HCT116 (cell line): ENCODE measurements at regions not wholly inside any gene's neighbourhood (a gene's known extent, or its start where the extent isn't known, plus 50 kb on each side); places are given as distances from the start of the nearest gene placed in this dataset.

ENCODE experiments used
- CTCF ChIP-seq, 3 experiments: fragments of 200-600 bp in 1 of 3; sonication (generic) in 1 of 3; IDR thresholded peaks in 2 of 3; conservative IDR thresholded peaks in 1 of 3; 2 replicates each; pipeline ENCODE4 v1.5.1; 2012 to 2017; ENCODE audit warnings: low read depth in 2 of 3, low read length in 2 of 3, antibody characterized with exemption in 1 of 3, borderline replicate concordance in 1 of 3, control low read depth in 1 of 3, mild to moderate bottlenecking in 1 of 3, mixed read lengths in 1 of 3, mixed run types in 1 of 3, moderate library complexity in 1 of 3; ENCODE audit not compliant: insufficient read depth in 1 of 3
- EZH2phosphoT487 ChIP-seq: fragments of 200-600 bp; IDR thresholded peaks from 2 replicates; pipeline ENCODE4 v1.6.1; 2018; ENCODE audit warnings: antibody characterized with exemption, borderline replicate concordance
- FOSL1 ChIP-seq: IDR thresholded peaks from 2 replicates; pipeline ENCODE4 v1.6.1; 2012; ENCODE audit warnings: low read depth
- JUND ChIP-seq: IDR thresholded peaks from 2 replicates; pipeline ENCODE4 v1.6.1; 2012
- MAX ChIP-seq: IDR thresholded peaks from 2 replicates; pipeline ENCODE4 v1.6.1; 2012
- POLR2A ChIP-seq: IDR thresholded peaks from 2 replicates; pipeline ENCODE4 v1.7.0; 2011; ENCODE audit warnings: borderline replicate concordance; ENCODE audit not compliant: insufficient read depth, insufficient read length; ENCODE audit errors: extremely low read depth
- POLR2AphosphoS5 ChIP-seq: IDR thresholded peaks from 2 replicates; pipeline ENCODE4 v1.6.1; 2011; ENCODE audit warnings: mild to moderate bottlenecking, low read depth, low read length, moderate library complexity
- RAD21 ChIP-seq: IDR thresholded peaks from 2 replicates; pipeline ENCODE4 v1.6.1; 2012; ENCODE audit warnings: low read depth, mild to moderate bottlenecking
- SIN3A ChIP-seq: IDR thresholded peaks from 2 replicates; pipeline ENCODE4 v1.6.1; 2012; ENCODE audit warnings: low read depth
- SP1 ChIP-seq: IDR thresholded peaks from 2 replicates; pipeline ENCODE4 v1.6.1; 2012; ENCODE audit warnings: low read depth
- ZBTB33 ChIP-seq: IDR thresholded peaks from 2 replicates; pipeline ENCODE4 v1.6.1; 2011; ENCODE audit warnings: mild to moderate bottlenecking, low read length, moderate library complexity; ENCODE audit not compliant: insufficient replicate concordance; ENCODE audit errors: extremely low read depth
- ZFX ChIP-seq: fragments of 450-650 bp; IDR thresholded peaks from 2 replicates; pipeline ENCODE4 v1.6.1; 2017
- ZNF274 ChIP-seq: fragments of 200-500 bp; sonication (Bioruptor generic); IDR thresholded peaks from 2 replicates; pipeline ENCODE4 v1.6.1; 2014; ENCODE audit warnings: mild to moderate bottlenecking, low read depth, low read length, inconsistent platforms

- no peak for TF ChIP-seq CTCF (IDR thresholded peaks at IDR 0.05 in 2 of 3, conservative IDR thresholded peaks at IDR 0.05 in 1 of 3; ENCODE audit: borderline replicate concordance in 1 of 3, insufficient read depth in 1 of 3, low read depth in 2 of 3, low read length in 2 of 3)
- no peak for TF ChIP-seq POLR2AphosphoS5
- no peak for TF ChIP-seq EZH2phosphoT487
- no peak for TF ChIP-seq ZFX
- TF ChIP-seq SIN3A: no peak
- TF ChIP-seq POLR2A: no peak
- TF ChIP-seq ZNF274: no peak
- no peak for TF ChIP-seq SP1
- TF ChIP-seq ZBTB33: no peak
- TF ChIP-seq RAD21: no peak
- no peak for TF ChIP-seq FOSL1
- TF ChIP-seq JUND: no peak
- no peak for TF ChIP-seq MAX
Measured at GRCh38 chr14:31950331-31950730, 126.8 kb upstream of the ARHGAP5 start.
